Kidney epithelial cell (primary cell): ENCODE measurements at regions not wholly inside any gene's neighbourhood (a gene's known extent, or its start where the extent isn't known, plus 50 kb on each side); places are given as distances from the start of the nearest gene placed in this dataset.

Experiments used
- DNase-seq: peaks from one replicate; pipeline ENCODE4 v3.0.0-alpha.2; 2010; ENCODE audit warnings: low read depth
- H3K27me3 ChIP-seq: 2 replicates; pipeline ENCODE4 v1.6.0; 2011; ENCODE audit warnings: low read length; ENCODE audit not compliant: control insufficient read depth, insufficient read depth
- H3K36me3 ChIP-seq: 2 replicates; pipeline ENCODE4 v1.5.1; 2011; ENCODE audit warnings: low read length; ENCODE audit not compliant: control insufficient read depth, insufficient read depth
- H3K4me3 ChIP-seq: 2 replicates; pipeline ENCODE4 v1.5.1; 2011; ENCODE audit warnings: low read depth, mild to moderate bottlenecking, control low read depth, low read length
- TF ChIP-seq, protein P1 (sequence below): IDR thresholded peaks from 2 replicates; pipeline ENCODE4 v1.5.1; 2011; ENCODE audit warnings: mild to moderate bottlenecking, moderate library complexity, low read length, control low read depth, inconsistent platforms; ENCODE audit not compliant: insufficient read depth, poor library complexity, severe bottlenecking

- no peak overlapping the region for H3K4me3 ChIP-seq
- no peaks in the 10 kb centered on the region for H3K27me3 ChIP-seq
- DNase-seq, result no peak
- no peaks in the 10 kb centered on the region for H3K36me3 ChIP-seq
- TF ChIP-seq, protein P1, sequence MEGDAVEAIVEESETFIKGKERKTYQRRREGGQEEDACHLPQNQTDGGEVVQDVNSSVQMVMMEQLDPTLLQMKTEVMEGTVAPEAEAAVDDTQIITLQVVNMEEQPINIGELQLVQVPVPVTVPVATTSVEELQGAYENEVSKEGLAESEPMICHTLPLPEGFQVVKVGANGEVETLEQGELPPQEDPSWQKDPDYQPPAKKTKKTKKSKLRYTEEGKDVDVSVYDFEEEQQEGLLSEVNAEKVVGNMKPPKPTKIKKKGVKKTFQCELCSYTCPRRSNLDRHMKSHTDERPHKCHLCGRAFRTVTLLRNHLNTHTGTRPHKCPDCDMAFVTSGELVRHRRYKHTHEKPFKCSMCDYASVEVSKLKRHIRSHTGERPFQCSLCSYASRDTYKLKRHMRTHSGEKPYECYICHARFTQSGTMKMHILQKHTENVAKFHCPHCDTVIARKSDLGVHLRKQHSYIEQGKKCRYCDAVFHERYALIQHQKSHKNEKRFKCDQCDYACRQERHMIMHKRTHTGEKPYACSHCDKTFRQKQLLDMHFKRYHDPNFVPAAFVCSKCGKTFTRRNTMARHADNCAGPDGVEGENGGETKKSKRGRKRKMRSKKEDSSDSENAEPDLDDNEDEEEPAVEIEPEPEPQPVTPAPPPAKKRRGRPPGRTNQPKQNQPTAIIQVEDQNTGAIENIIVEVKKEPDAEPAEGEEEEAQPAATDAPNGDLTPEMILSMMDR, result no peak
These were observed 178.9 kb downstream of the KLHL28 start for GRCh38 chr14:44782775-44783238.

DNA sequence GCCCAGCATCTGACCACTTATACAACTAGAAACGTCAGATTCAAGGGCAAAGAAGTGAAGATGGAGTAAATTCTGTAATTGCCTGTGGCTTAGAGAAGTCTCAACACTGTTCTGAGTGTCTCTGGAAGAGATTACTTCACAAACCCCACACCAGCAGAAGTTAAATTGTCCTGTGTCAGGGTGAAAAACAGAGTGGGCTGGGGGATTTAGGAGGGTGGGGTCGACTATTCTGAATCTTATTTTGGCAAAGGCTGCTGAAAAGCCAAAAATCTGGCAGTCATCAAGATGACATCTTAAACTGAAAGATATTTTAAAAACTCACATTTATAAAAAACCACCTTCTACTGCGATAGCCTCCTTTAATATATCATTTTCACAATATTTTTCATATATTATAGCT lies 180.8 kb downstream of the KLHL28 start:
- TF ChIP-seq, protein P1, result no peak
- no peaks in the 10 kb centered on the region for H3K27me3 ChIP-seq
- no peaks in the 10 kb centered on the region for H3K36me3 ChIP-seq
- DNase-seq, result no peak
- H3K4me3 ChIP-seq, result no peak overlapping the region

- TF ChIP-seq, protein P1, result no peak
- no peaks in the 10 kb centered on the region for H3K27me3 ChIP-seq
- no peaks in the 10 kb centered on the region for H3K36me3 ChIP-seq
- H3K4me3 ChIP-seq, result no peak overlapping the region
- DNase-seq, result no peak
These were observed 183.1 kb downstream of the KLHL28 start for GRCh38 chr14:44778604-44779003.

- Histone ChIP-seq H3K27me3 (no peaks in the 10 kb centered on the region), H3K36me3 (no peaks in the 10 kb centered on the region), H3K4me3 (no peak overlapping the region)
- TF ChIP-seq, protein P1, result no peak
- DNase-seq, result no peak
These were observed 184.2 kb downstream of the KLHL28 start for GRCh38 chr14:44777584-44777983.

DNA sequence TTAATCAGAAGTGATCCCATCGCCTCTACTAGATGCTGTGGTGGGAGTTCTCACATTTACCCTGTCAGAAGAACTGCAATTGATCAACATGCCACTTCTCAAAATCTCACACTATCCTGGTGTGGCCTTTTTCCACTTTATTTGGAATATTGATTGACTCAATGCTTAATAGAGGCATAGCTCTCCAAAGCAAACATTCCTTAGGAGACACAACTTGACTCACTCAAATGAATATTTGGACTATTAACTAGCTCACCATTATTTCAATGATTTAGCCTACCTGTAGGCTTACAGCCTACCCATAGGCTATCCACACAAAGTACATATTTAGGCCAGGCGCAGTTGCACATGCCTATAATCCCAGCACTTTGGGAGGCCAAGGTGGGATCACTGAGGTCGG lies 186.5 kb downstream of the KLHL28 start:
- Histone ChIP-seq H3K4me3 (no peak overlapping the region), H3K36me3 (no peaks in the 10 kb centered on the region), H3K27me3 (no peaks in the 10 kb centered on the region)
- TF ChIP-seq, protein P1, result no peak
- DNase-seq, result no peak

DNA sequence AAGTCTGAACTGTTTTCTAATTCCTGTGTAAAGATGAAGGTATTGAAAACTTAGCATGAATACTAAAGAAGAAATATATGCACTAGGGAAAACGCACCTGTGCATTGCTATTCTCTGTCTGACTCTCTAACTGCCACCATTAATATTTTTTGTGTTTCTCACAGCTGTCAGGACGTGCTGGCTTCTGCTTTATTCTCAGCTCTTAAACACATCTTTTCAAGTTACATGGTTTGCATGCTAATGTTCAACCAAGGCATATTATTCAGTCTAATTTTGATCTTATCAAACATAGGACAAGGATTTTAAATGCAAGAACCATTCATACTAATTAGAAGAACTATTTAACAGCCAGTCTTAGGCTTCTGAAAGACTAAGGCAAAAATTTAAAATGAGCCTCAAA lies 187.4 kb downstream of the KLHL28 start:
- no peaks in the 10 kb centered on the region for H3K36me3 ChIP-seq
- no peak for DNase-seq
- H3K27me3 ChIP-seq, result no peaks in the 10 kb centered on the region
- no peak overlapping the region for H3K4me3 ChIP-seq
- TF ChIP-seq, protein P1, result no peak
